Sigmoid colon (tissue), 6 donors: ENCODE measurements at regions not wholly inside any gene's neighbourhood (a gene's known extent, or its start where the extent isn't known, plus 50 kb on each side); places are given as distances from the start of the nearest gene placed in this dataset.
A peak's percentile ranks its signal among the peaks of the same experiment; 100 is the strongest.

ENCODE experiments used
- DNase-seq: peaks from one replicate; pipeline ENCODE4 v3.0.0-alpha.2; 2019
- H3K27ac ChIP-seq, 4 donors: fragments of 200-600 bp; sonication (generic); one replicate each; pipeline ENCODE4 v1.5.1; 2016 to 2019; ENCODE audit warnings: mild to moderate bottlenecking in 1 of 4
- H3K27me3 ChIP-seq, 3 donors: fragments of 200-600 bp; sonication (generic); one replicate each; pipeline ENCODE4 v1.5.1; 2019; ENCODE audit warnings: mild to moderate bottlenecking in 1 of 3
- H3K36me3 ChIP-seq, 4 donors: fragments of 200-600 bp; sonication (generic); one replicate each; pipeline ENCODE4 v1.5.1; 2016 to 2019
- H3K4me1 ChIP-seq, 4 donors: fragments of 200-600 bp; sonication (generic); one replicate each; pipeline ENCODE4 v1.5.1; 2017 to 2019
- H3K4me3 ChIP-seq, 4 donors: fragments of 200-600 bp; sonication (generic); one replicate each; pipeline ENCODE4 v1.5.1; 2017 to 2019; ENCODE audit warnings: mild to moderate bottlenecking in 2 of 4, moderate library complexity in 1 of 4
- H3K9me3 ChIP-seq, 4 donors: fragments of 200-600 bp in 3 of 4; sonication (generic) in 3 of 4; one replicate each; pipeline versions ENCODE4 v1.5.1 to v1.6.1; 2013 to 2019
- CTCF ChIP-seq, 4 experiments: fragments of 450-650 bp in 3 of 4; fragments of 200-600 bp in 1 of 4; IDR thresholded peaks; one replicate each; pipeline ENCODE4 v1.5.1; 2016 to 2019; ENCODE audit warnings: antibody characterized with exemption in 4 of 4, mild to moderate bottlenecking in 3 of 4, moderate library complexity in 2 of 4
- EP300 ChIP-seq, 4 donors: sonication (generic); formaldehyde crosslinking; IDR thresholded peaks; one replicate each; pipeline ENCODE4 v1.6.1; 2017; ENCODE audit warnings: antibody characterized with exemption in 4 of 4
- POLR2A ChIP-seq, 2 donors: fragments of 450-650 bp; IDR thresholded peaks; one replicate each; pipeline ENCODE4 v1.6.1; 2016; ENCODE audit warnings: antibody characterized with exemption in 2 of 2, mild to moderate bottlenecking in 2 of 2, moderate library complexity in 2 of 2
- POLR2AphosphoS5 ChIP-seq, 4 donors: sonication (generic); formaldehyde crosslinking; IDR thresholded peaks; one replicate each; pipeline ENCODE4 v1.6.1; 2017; ENCODE audit warnings: antibody characterized with exemption in 4 of 4
- WGBS, 2 donors: extraction: QIAGEN DNeasy Blood & Tissue Kit; methylation state at CpG; one replicate each; pipeline ENCODE4 v1.1.7; 2013; 5-methylcytosine and 5-hydroxymethylcytosine counted together
- intact Hi-C: fragments of 100-400 bp; cut with DNase I; formaldehyde crosslinking; loops from one replicate; pipeline ENCODE4 v1.15.1; 2023
- donor health status: healthy with polysubstance abuse.
- donor health status: healthy.

- no peak overlapping the region for H3K4me3 ChIP-seq
- TF ChIP-seq EP300 (IDR thresholded peaks at IDR 0.05) (no peak), POLR2A (IDR thresholded peaks at IDR 0.05) (no peak), POLR2AphosphoS5 (IDR thresholded peaks at IDR 0.05) (no peak), CTCF (IDR thresholded peaks at IDR 0.05) (no peak)
- no peaks in the 10 kb centered on the region for H3K9me3 ChIP-seq
- intact Hi-C loops = no loop called here
- DNase-seq = no peak
- H3K36me3 ChIP-seq = no peaks in the 10 kb centered on the region
- no peak overlapping the region for H3K27ac ChIP-seq
- H3K4me1 ChIP-seq = no peaks in the 10 kb centered on the region
- H3K27me3 ChIP-seq = no peaks in the 10 kb centered on the region
Observed at GRCh38 chr7:87007038-87007437, 52.4 kb downstream of the ELAPOR2 start.

- no peak for DNase-seq
- TF ChIP-seq EP300 (IDR thresholded peaks at IDR 0.05) (no peak), CTCF (IDR thresholded peaks at IDR 0.05) (no peak), POLR2A (IDR thresholded peaks at IDR 0.05) (no peak)
- Histone ChIP-seq H3K4me1 (peaks cover 0 to 15% (median 8%) of the 10 kb centered on the region in 4 donors), H3K4me3 (no peak overlapping the region), H3K27ac (no peak overlapping the region), H3K27me3 (no peaks in the 10 kb centered on the region), H3K9me3 (no peaks in the 10 kb centered on the region), H3K36me3 (no peaks in the 10 kb centered on the region)
- intact Hi-C loops = no loop called here
- WGBS, 2 donors = 84 to 85% methylated on average over 1 of the region's 1 CpG
Observed at GRCh38 chr7:87004956-87005355, 54.5 kb downstream of the ELAPOR2 start.

- Histone ChIP-seq H3K27me3 (no peaks in the 10 kb centered on the region), H3K4me3 (no peak overlapping the region), H3K27ac (no peak overlapping the region), H3K9me3 (no peaks in the 10 kb centered on the region), H3K4me1 (peaks cover 0 to 18% (median 8%) of the 10 kb centered on the region in 4 donors), H3K36me3 (no peaks in the 10 kb centered on the region)
- DNase-seq = no peak
- intact Hi-C loops = no loop called here
- no peak for TF ChIP-seq CTCF (IDR thresholded peaks at IDR 0.05)
- no peak for TF ChIP-seq POLR2AphosphoS5 (IDR thresholded peaks at IDR 0.05)
- no peak for TF ChIP-seq EP300 (IDR thresholded peaks at IDR 0.05)
- TF ChIP-seq POLR2A (IDR thresholded peaks at IDR 0.05) = no peak
- 68 to 89% methylated on average over 9 of the region's 9 CpGs for WGBS, 2 donors
Observed at GRCh38 chr7:87003872-87004798, 55.3 kb downstream of the ELAPOR2 start.

- 89 to 90% methylated on average over 2 of the region's 2 CpGs for WGBS, 2 donors
- TF ChIP-seq EP300 (IDR thresholded peaks at IDR 0.05) (no peak), CTCF (IDR thresholded peaks at IDR 0.05) (no peak), POLR2AphosphoS5 (IDR thresholded peaks at IDR 0.05) (no peak), POLR2A (IDR thresholded peaks at IDR 0.05) (no peak)
- H3K4me3 ChIP-seq = no peak overlapping the region
- no peaks in the 10 kb centered on the region for H3K9me3 ChIP-seq
- intact Hi-C loops = no loop called here
- H3K36me3 ChIP-seq = no peaks in the 10 kb centered on the region
- peaks cover 0 to 18% (median 8%) of the 10 kb centered on the region in 4 donors for H3K4me1 ChIP-seq
- no peak for DNase-seq
- no peaks in the 10 kb centered on the region for H3K27me3 ChIP-seq
- H3K27ac ChIP-seq = peak overlapping the region in 1 of 4 donors; percentile 9
Observed at GRCh38 chr7:87001214-87001613, 58.2 kb downstream of the ELAPOR2 start.
